Osteocyte (in vitro differentiated cells): ENCODE measurements at regions not wholly inside any gene's neighbourhood (a gene's known extent, or its start where the extent isn't known, plus 50 kb on each side); places are given as distances from the start of the nearest gene placed in this dataset.

ENCODE experiments used
- DNase-seq: peaks from one replicate; pipeline ENCODE4 v3.0.0; 2021; ENCODE audit warnings: mixed read lengths; ENCODE audit not compliant: unreplicated experiment; ENCODE audit errors: extremely low spot score
- H3K27ac Mint-ChIP-seq: one replicate; pipeline ENCODE4 v1.8.0; 2021; ENCODE audit warnings: mild to moderate bottlenecking, mixed read lengths; ENCODE audit not compliant: unreplicated experiment
- H3K27me3 Mint-ChIP-seq: one replicate; pipeline ENCODE4 v1.8.0; 2021; ENCODE audit warnings: mixed read lengths; ENCODE audit not compliant: unreplicated experiment
- H3K36me3 Mint-ChIP-seq: one replicate; pipeline ENCODE4 v1.8.0; 2021; ENCODE audit warnings: mixed read lengths; ENCODE audit not compliant: unreplicated experiment
- H3K4me1 Mint-ChIP-seq: one replicate; pipeline ENCODE4 v1.8.0; 2021; ENCODE audit warnings: mixed read lengths; ENCODE audit not compliant: unreplicated experiment
- H3K4me3 Mint-ChIP-seq: one replicate; pipeline ENCODE4 v1.8.0; 2021; ENCODE audit warnings: mild to moderate bottlenecking, moderate library complexity, mixed read lengths; ENCODE audit not compliant: unreplicated experiment
- H3K9me3 Mint-ChIP-seq: one replicate; pipeline ENCODE4 v1.8.0; 2021; ENCODE audit warnings: mixed read lengths; ENCODE audit not compliant: unreplicated experiment
- CTCF ChIP-seq: fragments of 200-600 bp; sonication (generic); IDR thresholded peaks from 2 replicates; pipeline ENCODE4 v1.5.0; 2021; ENCODE audit warnings: antibody characterized with exemption, mild to moderate bottlenecking, moderate library complexity

GRCh38 chr20:56143759-56144158 lies 104.8 kb upstream of the MC3R start:
- no peaks in the 10 kb centered on the region for H3K27me3 Mint-ChIP-seq
- H3K9me3 Mint-ChIP-seq: peaks cover 45% of the 10 kb centered on the region
- no peak for DNase-seq
- no peak overlapping the region for H3K27ac Mint-ChIP-seq
- H3K4me1 Mint-ChIP-seq: no peaks in the 10 kb centered on the region
- no peaks in the 10 kb centered on the region for H3K36me3 Mint-ChIP-seq
- H3K4me3 Mint-ChIP-seq: no peak overlapping the region
- TF ChIP-seq CTCF: no peak

GRCh38 chr20:56151834-56152233 lies 96.7 kb upstream of the MC3R start:
- TF ChIP-seq CTCF: no peak
- DNase-seq: no peak
- peaks cover 30% of the 10 kb centered on the region for H3K9me3 Mint-ChIP-seq
- H3K36me3 Mint-ChIP-seq: no peaks in the 10 kb centered on the region
- H3K4me1 Mint-ChIP-seq: no peaks in the 10 kb centered on the region
- no peak overlapping the region for H3K27ac Mint-ChIP-seq
- H3K27me3 Mint-ChIP-seq: no peaks in the 10 kb centered on the region
- H3K4me3 Mint-ChIP-seq: no peak overlapping the region

GRCh38 chr20:56153926-56154325 lies 94.6 kb upstream of the MC3R start:
- Mint-ChIP-seq H3K27ac (no peak overlapping the region), H3K9me3 (peaks cover 14% of the 10 kb centered on the region), H3K36me3 (no peaks in the 10 kb centered on the region), H3K4me1 (no peaks in the 10 kb centered on the region), H3K4me3 (no peak overlapping the region), H3K27me3 (no peaks in the 10 kb centered on the region)
- no peak for TF ChIP-seq CTCF
- no peak for DNase-seq

GRCh38 chr20:56155625-56156024 lies 92.9 kb upstream of the MC3R start:
- no peak for TF ChIP-seq CTCF
- Mint-ChIP-seq H3K4me1 (no peaks in the 10 kb centered on the region), H3K4me3 (no peak overlapping the region), H3K27me3 (no peaks in the 10 kb centered on the region), H3K36me3 (no peaks in the 10 kb centered on the region), H3K9me3 (peaks cover 19% of the 10 kb centered on the region), H3K27ac (no peak overlapping the region)
- no peak for DNase-seq

- Mint-ChIP-seq H3K27me3 (no peaks in the 10 kb centered on the region), H3K4me1 (no peaks in the 10 kb centered on the region), H3K27ac (no peak overlapping the region), H3K9me3 (peaks cover 21% of the 10 kb centered on the region), H3K36me3 (no peaks in the 10 kb centered on the region), H3K4me3 (no peak overlapping the region)
- no peak for DNase-seq
- no peak for TF ChIP-seq CTCF
Observed at GRCh38 chr20:56157530-56158203, 90.9 kb upstream of the MC3R start.
